ENCODE measurements at regions not wholly inside any gene's neighbourhood (a gene's known extent, or its start where the extent isn't known, plus 50 kb on each side); places are given as distances from the start of the nearest gene placed in this dataset.

GRCh38 chr9:78577156-78577906 is 280.4 kb downstream of the PSAT1 start:
- TF ChIP-seq CTCF (IDR thresholded peaks at IDR 0.05) (no peak), ZFX (IDR thresholded peaks at IDR 0.05; ENCODE audit: borderline replicate concordance) (no peak)

All from 22Rv1 (cell line).